ENCODE measurements at regions not wholly inside any gene's neighbourhood (a gene's known extent, or its start where the extent isn't known, plus 50 kb on each side); places are given as distances from the start of the nearest gene placed in this dataset.

GRCh38 chr19:31214997-31215396 is 134.2 kb downstream of the TSHZ3 start:
- ChIA-PET POLR2A (no interaction called here), CTCF (no interaction called here)
- Histone ChIP-seq H3K36me3 (ENCODE audit: control insufficient read depth, insufficient read depth, low read length) (no peaks in the 10 kb centered on the region), H3K4me3 (ENCODE audit: low read depth in 2 of 2, low read length in 2 of 2) (no peak overlapping the region), H3K27ac (ENCODE audit: low read length) (no peak overlapping the region), H3K9me3 (ENCODE audit: control insufficient read depth, insufficient read depth, low read depth, low read length) (no peaks in the 10 kb centered on the region; the same call in 1 of the 2 replicates), H3K27me3 (ENCODE audit: control insufficient read depth, insufficient read depth, low read length) (no peaks in the 10 kb centered on the region), H3K4me1 (ENCODE audit: control insufficient read depth, insufficient read depth, low read length) (no peaks in the 10 kb centered on the region)
- no peak for ATAC-seq
- intact Hi-C loops (cut with micrococcal nuclease; ENCODE audit: unreplicated experiment) = no loop called here
- in situ Hi-C loops (cut with HindIII; ENCODE audit: low pct_unique_long_range_greater_than_20kb, low sequenced_read_pairs) = no loop called here
- no TSS peak for BruUV-seq (replicated peaks)
- no peak for DNase-seq (ENCODE audit: low read depth, low spot score)
- TF ChIP-seq TCF7L2 (IDR thresholded peaks at IDR 0.05; ENCODE audit: low read depth, low read length) = no peak
- TF ChIP-seq, protein P1, sequence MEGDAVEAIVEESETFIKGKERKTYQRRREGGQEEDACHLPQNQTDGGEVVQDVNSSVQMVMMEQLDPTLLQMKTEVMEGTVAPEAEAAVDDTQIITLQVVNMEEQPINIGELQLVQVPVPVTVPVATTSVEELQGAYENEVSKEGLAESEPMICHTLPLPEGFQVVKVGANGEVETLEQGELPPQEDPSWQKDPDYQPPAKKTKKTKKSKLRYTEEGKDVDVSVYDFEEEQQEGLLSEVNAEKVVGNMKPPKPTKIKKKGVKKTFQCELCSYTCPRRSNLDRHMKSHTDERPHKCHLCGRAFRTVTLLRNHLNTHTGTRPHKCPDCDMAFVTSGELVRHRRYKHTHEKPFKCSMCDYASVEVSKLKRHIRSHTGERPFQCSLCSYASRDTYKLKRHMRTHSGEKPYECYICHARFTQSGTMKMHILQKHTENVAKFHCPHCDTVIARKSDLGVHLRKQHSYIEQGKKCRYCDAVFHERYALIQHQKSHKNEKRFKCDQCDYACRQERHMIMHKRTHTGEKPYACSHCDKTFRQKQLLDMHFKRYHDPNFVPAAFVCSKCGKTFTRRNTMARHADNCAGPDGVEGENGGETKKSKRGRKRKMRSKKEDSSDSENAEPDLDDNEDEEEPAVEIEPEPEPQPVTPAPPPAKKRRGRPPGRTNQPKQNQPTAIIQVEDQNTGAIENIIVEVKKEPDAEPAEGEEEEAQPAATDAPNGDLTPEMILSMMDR (IDR thresholded peaks at IDR 0.05) = no peak

DNA sequence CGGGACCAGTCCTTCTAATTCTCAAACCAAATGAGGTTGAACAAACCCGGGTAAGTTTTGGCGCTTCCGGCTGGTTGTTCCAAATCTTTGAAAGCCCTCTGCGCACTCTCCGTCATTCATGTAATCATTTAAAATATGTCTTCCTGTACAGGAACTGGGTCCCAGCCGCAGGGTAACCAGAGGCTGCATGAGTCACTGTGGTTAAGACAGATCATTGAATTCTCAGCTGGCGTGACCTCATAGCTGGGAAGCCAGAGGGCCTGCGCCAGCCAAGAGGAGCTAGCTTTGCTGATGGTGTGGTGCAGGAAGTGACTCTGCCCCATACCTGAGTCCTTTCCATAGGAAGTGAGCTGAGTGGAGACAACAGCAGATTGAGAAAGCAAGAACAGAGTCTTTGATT is 135.2 kb downstream of the TSHZ3 start:
- Histone ChIP-seq H3K4me3 (ENCODE audit: low read depth in 2 of 2, low read length in 2 of 2) (no peak overlapping the region), H3K4me1 (ENCODE audit: control insufficient read depth, insufficient read depth, low read length) (no peaks in the 10 kb centered on the region), H3K27ac (ENCODE audit: low read length) (peak overlapping the region; percentile 40; the same call in 1 of the 2 replicates), H3K9me3 (ENCODE audit: control insufficient read depth, insufficient read depth, low read depth, low read length) (no peaks in the 10 kb centered on the region; the same call in 1 of the 2 replicates), H3K36me3 (ENCODE audit: control insufficient read depth, insufficient read depth, low read length) (no peaks in the 10 kb centered on the region), H3K27me3 (ENCODE audit: control insufficient read depth, insufficient read depth, low read length) (no peaks in the 10 kb centered on the region)
- ATAC-seq (peak; percentile 98), DNase-seq (ENCODE audit: low read depth, low spot score) (peak; percentile 80)
- ChIA-PET POLR2A (no interaction called here), CTCF (no interaction called here)
- intact Hi-C loops (cut with micrococcal nuclease; ENCODE audit: unreplicated experiment) = no loop called here
- BruUV-seq (replicated peaks) = no TSS peak
- in situ Hi-C loops (cut with HindIII; ENCODE audit: low pct_unique_long_range_greater_than_20kb, low sequenced_read_pairs) = no loop called here
- TF ChIP-seq, protein P1 (IDR thresholded peaks at IDR 0.05) = no peak
- TF ChIP-seq TCF7L2 (IDR thresholded peaks at IDR 0.05; ENCODE audit: low read depth, low read length) (no peak), REST (IDR thresholded peaks at IDR 0.05; ENCODE audit: insufficient read depth in 1 of 2, low read depth in 2 of 2, low read length in 1 of 2) (no peak), POLR2AphosphoS5 (IDR thresholded peaks at IDR 0.05; ENCODE audit: low read depth, low read length) (no peak), SIN3A (IDR thresholded peaks at IDR 0.05; ENCODE audit: borderline replicate concordance, insufficient read depth, low read depth, low read length) (no peak)

- no peaks in the 10 kb centered on the region; the same call in 1 of the 2 replicates for H3K9me3 ChIP-seq (ENCODE audit: control insufficient read depth, insufficient read depth, low read depth, low read length)
- no peaks in the 10 kb centered on the region for H3K4me1 ChIP-seq (ENCODE audit: control insufficient read depth, insufficient read depth, low read length)
- H3K36me3 ChIP-seq (ENCODE audit: control insufficient read depth, insufficient read depth, low read length) = no peaks in the 10 kb centered on the region
- CTCF ChIA-PET = no interaction called here
- BruUV-seq (replicated peaks) = no TSS peak
- TF ChIP-seq TCF7L2 (IDR thresholded peaks at IDR 0.05; ENCODE audit: low read depth, low read length) (no peak), SIN3A (IDR thresholded peaks at IDR 0.05; ENCODE audit: borderline replicate concordance, insufficient read depth, low read depth, low read length) (no peak), POLR2AphosphoS5 (IDR thresholded peaks at IDR 0.05; ENCODE audit: low read depth, low read length) (no peak), REST (IDR thresholded peaks at IDR 0.05; ENCODE audit: insufficient read depth in 1 of 2, low read depth in 2 of 2, low read length in 1 of 2) (no peak)
- TF ChIP-seq, protein P1 (IDR thresholded peaks at IDR 0.05) = no peak
- H3K27ac ChIP-seq (ENCODE audit: low read length) = no peak overlapping the region
- POLR2A ChIA-PET = no interaction called here
- no peaks in the 10 kb centered on the region for H3K27me3 ChIP-seq (ENCODE audit: control insufficient read depth, insufficient read depth, low read length)
- no peak for ATAC-seq
- intact Hi-C loops (cut with micrococcal nuclease; ENCODE audit: unreplicated experiment) = no loop called here
- DNase-seq (ENCODE audit: low read depth, low spot score) = no peak
- in situ Hi-C loops (cut with HindIII; ENCODE audit: low pct_unique_long_range_greater_than_20kb, low sequenced_read_pairs) = no loop called here
- no peak overlapping the region for H3K4me3 ChIP-seq (ENCODE audit: low read depth in 2 of 2, low read length in 2 of 2)
These were observed 138.1 kb downstream of the TSHZ3 start for GRCh38 chr19:31211088-31211487.

Data from Panc1 (cell line).